Stimulated activated CD8-positive, alpha-beta memory T cell treated with anti-CD3 and anti-CD28 coated beads, Interleukin-4, amount 100 ng/mL, for 1 hour (primary cell): ENCODE measurements at regions not wholly inside any gene's neighbourhood (a gene's known extent, or its start where the extent isn't known, plus 50 kb on each side); places are given as distances from the start of the nearest gene placed in this dataset.
"Not testable (repeated sequence)": the region's sequence is repeated elsewhere in the genome, so short reads cannot be mapped to it uniquely, and the experiment has no call there.

Experiments used
- DNase-seq, 2 donors: peaks; one replicate each; pipeline ENCODE4 v3.0.0-alpha.2; 2020; ENCODE audit warnings: low read depth in 2 of 2, low spot score in 1 of 2

DNA sequence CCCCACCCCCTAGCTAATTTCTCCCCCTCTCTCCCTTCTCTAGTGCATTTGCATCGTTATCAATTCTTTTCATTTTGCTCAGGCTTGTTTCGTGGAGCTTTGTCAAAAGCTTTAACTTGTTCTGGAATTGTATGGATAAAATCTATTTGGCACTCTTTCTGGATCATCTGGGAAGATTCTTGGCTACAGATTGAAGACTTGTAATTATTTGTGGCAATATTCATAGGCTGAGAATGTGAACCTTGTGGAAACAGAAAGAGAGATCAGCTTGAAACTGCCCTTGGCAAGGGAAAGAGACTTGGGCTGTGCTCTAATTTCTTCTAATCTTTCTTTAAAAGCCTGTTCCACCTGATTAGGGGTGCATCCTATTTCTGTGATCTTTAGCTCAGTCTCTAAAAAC is 340.6 kb upstream of the DAB2 start:
- no peak for DNase-seq

DNA sequence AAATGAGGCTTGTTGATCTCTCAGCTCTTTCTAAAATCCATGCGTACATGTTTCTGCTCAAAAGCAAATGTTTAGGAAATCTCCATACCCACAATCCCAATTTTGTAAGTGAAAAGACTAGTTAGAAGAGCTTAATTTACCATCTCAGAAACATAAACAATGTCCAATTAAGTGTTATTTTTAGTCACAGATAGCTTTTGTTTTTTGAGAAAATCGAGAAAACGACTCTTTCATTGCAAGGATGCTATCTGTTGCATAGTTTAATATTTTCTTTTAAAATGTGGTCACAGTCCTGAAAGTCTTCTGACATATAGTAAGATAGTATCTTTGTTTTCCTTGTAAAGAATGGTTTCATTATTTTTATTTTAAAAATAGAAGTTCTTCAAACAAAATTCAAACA is 338.0 kb upstream of the DAB2 start:
- no peak for DNase-seq

DNA sequence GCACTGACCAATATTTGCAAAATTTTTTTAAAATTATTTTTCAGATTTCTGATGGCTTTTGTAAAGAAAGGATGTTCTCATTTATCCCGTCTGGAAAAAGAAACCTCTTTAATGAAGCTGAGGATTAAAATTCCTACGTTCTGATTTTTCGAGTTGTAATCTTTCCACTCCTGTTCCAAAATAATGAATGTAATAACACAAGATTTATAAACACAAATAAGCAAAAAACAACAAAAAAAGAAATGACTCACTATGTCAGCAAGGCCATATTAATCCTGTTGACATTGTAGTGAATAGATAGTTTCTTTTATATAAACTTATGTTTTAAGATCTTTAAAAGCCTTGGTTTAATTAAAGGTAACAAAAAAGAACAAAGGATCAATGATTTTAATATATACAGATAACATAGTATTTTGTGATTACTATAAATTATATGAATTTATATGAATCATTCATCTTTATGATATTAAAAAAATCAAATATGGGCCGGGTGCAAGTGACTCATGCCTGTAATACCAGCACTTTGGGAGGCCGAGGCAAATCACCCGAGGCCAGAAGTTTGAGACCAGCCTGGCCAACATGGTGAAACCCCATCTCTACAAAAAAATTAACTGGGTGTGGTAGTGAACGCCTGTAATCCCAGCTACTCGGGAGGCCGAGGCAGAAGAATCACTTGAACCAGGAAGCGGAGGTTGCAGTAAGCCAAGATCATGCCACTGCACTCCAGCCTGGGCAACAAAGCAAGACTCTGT is 336.6 kb upstream of the DAB2 start:
- no peak for DNase-seq

DNA sequence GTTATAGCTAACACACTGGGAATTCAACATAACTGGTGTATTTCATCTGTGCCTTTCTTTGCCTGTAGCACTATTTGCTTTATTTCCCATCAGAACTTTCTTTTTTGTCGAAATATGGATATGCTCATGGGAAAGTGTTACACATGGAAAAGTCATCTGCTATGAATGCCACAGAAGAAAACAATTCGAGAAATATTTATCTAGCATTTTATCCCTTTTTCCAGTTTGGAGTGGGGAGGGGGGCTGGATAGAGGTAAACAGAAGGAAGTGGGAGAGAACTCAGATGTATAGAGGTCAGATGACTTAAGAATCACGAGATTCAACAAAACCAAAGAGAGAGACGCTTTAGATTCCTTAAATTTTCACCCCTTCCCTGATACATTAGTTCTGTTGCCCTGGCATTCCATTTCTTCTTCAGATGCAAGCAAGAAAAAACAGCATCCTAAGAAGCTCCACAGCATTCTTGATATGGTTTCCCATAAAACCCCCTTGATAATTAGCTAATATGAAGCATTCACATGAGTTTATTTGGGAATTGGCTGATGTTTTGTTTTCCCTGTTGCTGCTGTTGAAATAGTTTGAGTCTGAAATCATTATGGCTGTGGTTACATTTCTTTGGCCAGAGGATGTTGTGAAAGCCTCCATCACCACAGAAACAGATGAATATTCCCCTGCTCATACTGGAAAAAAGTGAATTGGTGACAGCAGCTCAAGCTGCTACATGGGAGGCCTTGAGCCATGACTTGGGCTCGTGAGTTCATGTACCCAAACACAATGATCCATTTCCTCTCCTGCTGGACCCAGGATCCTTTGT is 335.8 kb upstream of the DAB2 start:
- no peak for DNase-seq

DNA sequence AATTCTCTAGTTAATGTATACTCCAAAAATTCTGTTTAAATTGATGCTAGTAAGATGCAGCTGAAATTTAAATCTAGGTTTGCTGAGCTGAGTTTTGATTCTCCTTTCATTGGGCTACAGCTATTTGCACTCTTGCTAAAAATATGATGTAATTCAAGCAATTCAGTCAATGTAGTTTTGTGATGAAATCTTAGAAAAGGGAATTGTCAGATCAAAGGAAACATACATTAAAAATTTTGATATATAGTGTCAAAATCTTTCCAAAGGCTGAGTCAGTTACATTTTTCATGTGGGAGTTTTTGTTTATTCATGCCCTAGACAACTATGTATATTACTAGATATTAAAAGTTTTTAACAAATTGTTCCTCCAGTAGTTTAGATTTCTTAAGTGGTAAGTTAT is 334.9 kb upstream of the DAB2 start:
- DNase-seq = no peak

DNA sequence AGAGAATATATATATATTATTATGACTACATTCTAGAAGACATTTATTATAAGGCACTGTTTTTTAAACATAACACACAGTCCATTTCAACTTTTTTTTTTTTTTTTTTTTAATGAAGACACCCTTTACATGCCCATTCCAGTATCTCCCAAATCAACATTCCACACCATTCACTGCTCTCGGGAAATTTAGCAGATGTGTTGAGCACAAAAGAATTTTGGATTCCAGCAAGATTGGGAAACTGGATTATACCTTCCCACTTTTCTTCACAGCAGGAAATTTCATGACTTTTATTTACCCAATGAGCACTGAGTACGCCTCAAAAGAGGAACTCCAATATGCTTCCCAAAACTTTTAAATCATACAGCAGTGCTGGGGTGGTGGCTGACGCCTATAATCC is 333.6 kb upstream of the DAB2 start:
- no peak for DNase-seq

DNA sequence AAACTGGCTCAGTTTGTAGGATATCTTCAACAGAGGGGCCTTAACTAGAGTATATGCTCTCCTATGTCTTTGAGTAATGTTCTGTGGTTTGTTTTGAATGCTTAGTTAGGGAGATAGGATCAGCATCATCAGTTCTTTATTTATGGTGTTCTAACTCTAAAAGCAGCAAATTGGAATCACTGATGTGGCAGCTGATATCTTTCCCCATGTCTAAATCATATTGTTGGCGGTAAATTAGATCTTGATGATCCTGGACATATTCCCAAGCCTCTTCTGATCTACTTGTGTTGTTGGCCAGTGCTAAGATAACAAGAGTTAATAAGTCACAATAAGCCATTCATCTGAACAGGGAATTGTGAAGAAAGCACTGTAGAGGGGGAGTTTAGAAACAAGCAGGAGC is 332.4 kb upstream of the DAB2 start:
- DNase-seq = no peak

DNA sequence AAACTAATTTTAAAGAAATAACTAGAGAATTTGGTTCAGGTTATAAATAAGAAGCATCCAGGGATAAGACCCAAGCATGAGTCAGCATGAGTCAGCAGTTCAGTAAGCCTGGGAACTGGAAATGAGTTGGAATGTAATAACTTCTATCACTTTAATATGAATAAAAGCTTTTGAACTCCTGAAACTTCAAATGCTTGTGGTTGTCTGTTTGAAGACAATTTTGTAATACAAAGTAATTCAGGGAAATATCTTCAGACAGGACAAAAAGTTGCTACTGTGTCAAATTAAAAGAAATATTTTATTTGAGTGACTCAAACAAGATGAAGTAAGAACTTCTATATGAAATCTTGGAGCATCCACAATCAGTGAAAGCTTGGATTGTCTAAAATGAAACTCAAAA is 331.2 kb upstream of the DAB2 start:
- DNase-seq = no peak

DNA sequence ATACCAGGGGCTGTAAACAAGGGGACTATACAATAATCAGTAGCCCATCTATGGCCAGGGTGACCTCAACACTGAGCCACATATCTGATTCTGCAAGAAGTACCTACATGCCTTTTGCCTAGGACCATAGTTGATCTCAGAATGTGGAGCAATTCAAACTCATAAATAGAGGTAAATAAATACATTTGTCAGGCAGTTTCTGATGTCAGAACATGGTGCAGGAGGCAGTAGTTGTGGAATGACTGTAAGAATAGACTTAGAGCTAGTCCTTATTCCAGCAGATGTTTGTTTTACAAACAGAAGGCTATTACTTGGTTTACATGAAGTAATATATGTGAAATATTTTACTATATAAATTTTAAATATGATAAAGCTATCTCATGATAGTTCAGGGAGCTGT is 330.7 kb upstream of the DAB2 start:
- DNase-seq = no peak

DNA sequence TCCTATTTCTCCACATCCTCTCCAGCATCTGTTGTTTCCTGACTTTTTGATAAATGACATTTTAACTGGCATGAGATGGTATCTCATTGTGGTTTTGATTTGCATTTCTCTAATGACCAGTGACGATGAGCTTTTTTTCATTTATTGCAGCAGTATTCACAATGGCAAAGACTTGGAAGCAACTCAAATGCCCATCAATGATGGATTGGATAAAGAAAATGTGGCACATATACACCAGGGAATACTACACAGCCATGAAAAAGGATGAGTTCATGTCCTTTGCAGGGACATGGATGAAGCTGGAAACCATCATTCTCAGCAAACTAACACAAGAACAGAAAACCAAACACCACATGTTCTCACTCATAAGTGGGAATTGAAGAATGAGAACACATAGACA is 329.0 kb upstream of the DAB2 start:
- DNase-seq = not testable (repeated sequence)

DNA sequence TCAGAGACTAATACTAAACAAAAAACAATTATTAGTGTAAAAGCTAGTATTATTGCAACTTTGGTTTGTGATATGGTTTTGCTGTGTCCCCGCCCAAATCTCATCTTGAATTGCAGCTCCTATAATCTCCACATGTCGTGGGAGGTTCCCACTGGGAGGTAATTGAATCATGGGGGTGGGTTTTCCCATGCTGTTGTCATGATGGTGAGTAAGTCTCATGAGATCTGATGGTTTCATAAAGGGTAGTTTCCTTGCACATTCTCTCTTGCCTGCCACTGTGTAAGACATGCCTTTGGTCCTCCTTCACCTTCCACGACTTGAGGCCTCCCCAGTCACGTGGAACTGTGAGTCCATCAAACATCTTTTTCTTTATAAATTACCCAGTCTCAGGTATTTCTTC is 325.9 kb upstream of the DAB2 start:
- no peak for DNase-seq

DNA sequence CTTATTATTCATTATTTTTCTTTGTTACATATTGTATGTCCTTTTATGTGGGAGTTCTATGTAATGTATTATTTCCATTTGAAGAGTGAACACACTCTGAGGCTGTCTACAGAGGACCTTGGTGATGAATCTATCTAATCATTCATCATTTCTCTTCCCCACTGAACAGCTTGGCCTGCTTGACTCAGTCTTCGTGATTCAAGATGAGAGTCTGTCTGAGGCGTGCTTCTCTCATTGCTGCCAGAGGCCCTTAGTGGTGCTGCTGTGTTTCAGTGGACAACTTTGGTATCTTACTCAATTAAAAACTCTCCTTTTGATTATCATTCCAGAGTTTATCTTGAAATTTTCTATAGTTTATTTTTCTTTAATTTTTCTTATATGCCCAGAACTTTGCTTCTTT is 318.1 kb upstream of the DAB2 start:
- no peak for DNase-seq

DNA sequence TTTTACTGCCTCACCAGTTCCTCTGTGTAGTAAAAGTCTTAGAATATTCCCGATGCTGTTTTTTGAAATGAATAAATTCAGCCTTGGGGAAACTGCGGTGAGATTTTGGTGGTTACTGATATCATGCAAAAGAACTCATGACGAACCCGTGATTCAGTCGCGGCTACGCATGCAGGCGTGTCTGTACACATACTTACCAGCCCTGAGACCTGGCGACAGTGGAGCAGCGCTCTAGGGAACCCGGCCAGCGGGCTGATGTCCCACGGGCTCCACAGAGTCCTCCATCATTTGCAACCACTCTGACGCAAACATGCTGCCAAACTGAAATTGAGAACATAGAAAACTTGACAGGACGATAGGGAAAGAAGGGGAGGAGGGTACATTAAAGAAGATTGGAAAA is 315.6 kb upstream of the DAB2 start:
- no peak for DNase-seq

DNA sequence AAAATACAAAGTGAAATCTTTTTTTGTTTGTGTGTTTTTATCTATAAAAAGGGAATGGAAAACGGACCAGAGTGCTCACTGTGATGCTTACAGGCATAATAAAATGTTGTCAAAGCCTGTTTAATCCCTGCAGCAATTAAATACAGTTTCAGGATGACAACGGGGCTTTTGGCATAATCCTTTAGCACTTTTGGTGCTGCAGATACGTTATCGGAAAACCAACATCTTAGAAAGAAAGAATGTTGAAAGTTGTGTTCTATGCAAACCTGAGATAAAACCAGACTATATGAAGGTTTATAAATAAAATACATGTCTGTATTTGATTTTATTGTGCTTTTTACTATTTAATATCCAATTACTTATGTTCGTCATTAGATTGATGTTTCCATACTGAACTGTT is 307.4 kb upstream of the DAB2 start:
- no peak for DNase-seq

DNA sequence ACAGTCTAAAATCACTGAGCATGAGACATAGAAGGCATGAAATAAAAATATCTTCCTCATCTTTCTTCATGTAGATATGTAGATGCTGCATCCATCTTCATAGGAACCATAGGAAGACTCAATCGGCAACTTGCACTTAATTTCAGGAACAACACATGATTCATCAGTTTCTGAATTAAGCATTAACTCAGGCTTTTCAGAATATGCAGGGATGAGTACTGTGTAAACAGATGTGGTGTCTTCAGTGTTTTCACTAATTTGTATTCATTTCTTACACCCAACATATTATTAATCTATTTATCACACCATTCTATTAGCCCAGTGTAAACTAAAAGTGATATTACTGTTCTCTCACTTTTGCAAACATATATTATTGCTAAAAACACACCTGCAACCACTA is 305.9 kb upstream of the DAB2 start:
- DNase-seq = no peak

DNA sequence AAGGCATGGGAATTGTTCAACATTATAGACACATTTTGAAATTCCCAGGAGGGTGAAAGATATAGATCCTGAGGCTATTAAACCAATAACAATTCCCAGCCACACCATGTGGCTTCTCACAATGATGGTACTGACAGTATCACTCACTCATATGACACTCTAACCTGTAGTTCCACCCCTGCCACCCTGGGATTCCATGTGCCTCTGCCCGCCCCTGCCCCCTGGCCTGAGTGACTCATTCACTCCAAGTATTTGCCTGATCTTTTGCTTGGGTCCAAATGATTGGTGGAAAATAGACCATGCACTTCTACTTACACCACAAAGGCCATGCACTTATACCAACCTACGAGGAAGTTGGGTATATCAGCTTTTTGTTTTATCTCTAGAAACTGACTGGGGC is 305.2 kb upstream of the DAB2 start:
- DNase-seq = no peak

DNA sequence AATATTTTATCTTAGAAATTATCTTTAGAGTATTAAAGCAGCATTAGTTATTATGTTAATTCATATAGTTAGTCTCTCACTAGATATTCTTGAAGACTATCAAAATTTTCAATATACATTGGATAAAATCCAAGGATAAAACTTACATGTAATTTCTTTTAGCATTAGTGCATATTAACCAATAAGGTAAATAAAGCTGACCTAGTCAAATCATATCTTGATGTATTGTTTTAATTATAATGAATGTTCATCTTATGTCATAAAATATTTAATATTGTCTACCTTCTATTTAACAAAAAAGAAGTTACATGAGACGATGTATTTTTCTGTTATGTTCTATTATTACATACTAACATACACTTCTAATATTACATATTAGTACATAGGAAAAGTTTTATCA is 301.7 kb upstream of the DAB2 start:
- DNase-seq = no peak

DNA sequence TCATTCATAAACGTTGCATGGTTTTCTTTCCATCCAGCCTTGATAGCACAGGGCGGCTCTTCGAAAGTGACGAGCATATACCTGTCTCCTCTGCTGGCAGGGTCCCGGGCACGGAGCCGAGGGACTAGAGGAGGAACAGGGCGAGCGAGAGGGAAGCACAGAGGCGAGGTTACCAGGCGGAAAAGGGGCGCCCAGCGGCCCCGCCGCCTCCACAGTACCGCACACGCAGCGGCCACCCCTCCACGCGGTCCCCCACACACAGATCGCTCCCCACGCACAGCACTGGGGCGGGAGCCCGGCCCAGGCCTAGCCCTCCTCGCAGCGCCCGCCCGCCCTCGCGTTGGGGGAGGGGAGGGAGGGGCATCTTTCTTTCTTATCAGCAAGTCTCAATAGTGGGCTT is 296.6 kb upstream of the DAB2 start:
- DNase-seq = no peak

DNA sequence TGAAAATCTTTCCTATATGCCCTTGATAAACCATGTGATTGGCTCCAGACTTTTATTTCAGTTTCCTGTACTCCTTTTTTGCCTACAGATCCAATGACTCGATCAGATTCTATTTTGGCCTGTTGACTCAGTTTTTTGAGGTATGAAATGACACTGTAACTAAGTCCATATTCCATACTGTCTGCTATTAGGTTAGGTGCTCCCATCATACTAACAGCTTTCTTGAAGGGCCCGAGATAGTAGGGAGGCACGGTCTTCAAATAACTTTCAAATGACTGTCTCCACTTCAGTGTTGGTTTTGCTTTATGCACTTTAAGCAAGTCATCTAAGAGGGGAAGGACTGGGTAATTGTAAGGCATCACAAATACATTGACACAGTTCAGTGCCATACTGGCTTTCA is 295.4 kb upstream of the DAB2 start:
- DNase-seq = no peak

DNA sequence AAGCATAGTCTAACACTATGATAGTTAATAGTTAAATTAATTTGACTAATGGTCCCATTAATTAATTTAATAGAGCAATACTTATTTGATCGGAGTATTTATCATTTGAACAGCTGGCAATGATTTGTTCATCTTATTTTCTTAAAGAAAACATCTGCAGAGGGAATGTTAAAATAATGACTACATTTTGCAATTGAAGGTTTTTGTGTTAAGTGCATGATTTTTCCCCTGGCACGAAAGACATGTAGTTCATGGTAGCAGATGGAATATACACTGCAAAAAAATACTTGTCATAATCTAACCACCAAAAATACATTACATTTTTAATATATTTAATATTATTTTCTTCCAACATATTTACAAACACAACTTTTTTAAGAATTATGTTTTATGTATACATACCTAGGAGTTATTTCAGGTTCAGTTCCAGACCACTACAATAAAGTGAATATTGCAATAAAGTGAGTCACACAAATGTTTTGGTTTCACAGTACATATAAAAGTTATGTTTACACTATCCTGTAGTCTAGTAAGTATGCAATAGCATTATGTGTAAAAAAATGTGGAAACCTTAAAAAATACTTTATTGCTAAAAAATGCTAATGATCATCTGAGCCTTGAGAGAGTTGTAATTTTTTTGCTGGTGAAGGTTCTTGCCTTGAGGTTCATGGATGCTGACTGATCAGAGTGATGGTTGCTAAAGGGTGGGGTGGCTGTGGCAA is 292.6 kb upstream of the DAB2 start:
- no peak for DNase-seq

DNA sequence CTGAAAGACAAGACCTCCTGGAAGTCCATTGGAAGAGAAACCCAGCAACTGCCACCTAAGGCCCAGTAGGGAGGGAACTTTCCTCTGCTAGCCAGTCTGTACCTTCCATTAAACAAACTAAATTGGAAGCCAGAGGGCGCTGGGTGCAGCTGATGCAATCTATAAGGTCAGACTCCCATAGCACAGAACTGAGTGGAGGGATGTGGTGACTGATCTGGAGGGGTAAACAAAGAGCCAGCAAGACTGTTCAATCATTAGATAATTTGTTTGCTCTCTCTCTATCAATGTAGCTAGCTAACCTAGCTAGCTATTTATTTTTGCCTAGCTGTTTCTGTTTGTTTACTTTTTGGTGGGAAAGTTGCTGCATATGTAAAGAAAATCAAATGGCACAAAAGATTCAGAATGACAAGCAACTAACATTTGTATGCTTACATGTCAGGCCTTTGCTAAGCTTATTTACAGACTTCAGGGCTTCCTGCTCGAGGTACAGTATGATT is 291.8 kb upstream of the DAB2 start:
- DNase-seq = no peak
